ENCODE measurements at regions not wholly inside any gene's neighbourhood (a gene's known extent, or its start where the extent isn't known, plus 50 kb on each side); places are given as distances from the start of the nearest gene placed in this dataset.

GRCh38 chr6:95099410-95099809 is 477.9 kb upstream of the MANEA start:
- DNase-seq (ENCODE audit: low read depth in 1 of 2, low spot score in 2 of 2) (no peak), FAIRE-seq (no peak)
- H3K18ac ChIP-seq (ENCODE audit: extremely low read depth, low read length): no peak overlapping the region
- no peak overlapping the region for H3K23ac ChIP-seq (ENCODE audit: insufficient read length)
- H2BK120ac ChIP-seq (replicated peaks; ENCODE audit: low read depth, low read length): no peak overlapping the region
- CTCF ChIA-PET (ENCODE audit: partially characterized antibody): interaction anchor here (2.2 kb wide), 1 partner anchor 8 kb away, joined by 8 read pairs; no protein-coding TSS in a partner anchor
- no peaks in the 10 kb centered on the region for H3K27me3 ChIP-seq (replicated peaks in 1 of 4; ENCODE audit: control insufficient read depth in 3 of 4, extremely low read depth in 1 of 4, insufficient read depth in 3 of 4, low read length in 3 of 4)
- TF ChIP-seq E2F6 (IDR thresholded peaks at IDR 0.05) (no peak), USF2 (IDR thresholded peaks at IDR 0.05; ENCODE audit: low read length) (no peak), SAP30 (IDR thresholded peaks at IDR 0.05; ENCODE audit: insufficient read depth, insufficient replicate concordance, low read length) (no peak), SIX5 (IDR thresholded peaks at IDR 0.05; ENCODE audit: low read depth, low read length) (no peak), SUZ12 (IDR thresholded peaks at IDR 0.05; ENCODE audit: low read length) (no peak), RAD21 (IDR thresholded peaks at IDR 0.05 in 1 of 2, conservative IDR thresholded peaks at IDR 0.05 in 1 of 2; ENCODE audit: low read depth in 2 of 2, low read length in 2 of 2) (no peak), POU5F1 (IDR thresholded peaks at IDR 0.05; ENCODE audit: low read depth, low read length) (no peak), GTF2F1 (IDR thresholded peaks at IDR 0.05; ENCODE audit: borderline replicate concordance, low read depth, low read length) (no peak), TEAD4 (IDR thresholded peaks at IDR 0.05; ENCODE audit: low read depth, low read length) (no peak), EGR1 (IDR thresholded peaks at IDR 0.05; ENCODE audit: borderline replicate concordance, low read depth, low read length) (no peak), RBBP5 (IDR thresholded peaks at IDR 0.05; ENCODE audit: borderline replicate concordance, low read depth, low read length) (no peak), MAFK (IDR thresholded peaks at IDR 0.05; ENCODE audit: low read depth, low read length) (no peak), SP4 (IDR thresholded peaks at IDR 0.05; ENCODE audit: low read length) (no peak), CHD1 (IDR thresholded peaks at IDR 0.05; ENCODE audit: low read depth, low read length) (no peak)
- H4K91ac ChIP-seq (replicated peaks; ENCODE audit: insufficient read length, low read length): no peak overlapping the region
- no peaks in the 10 kb centered on the region for H3K4me1 ChIP-seq (replicated peaks in 1 of 4; ENCODE audit: control insufficient read depth in 3 of 4, insufficient read depth in 4 of 4, low read length in 3 of 4)
- no peak overlapping the region for H2AFZ ChIP-seq (ENCODE audit: low read length)
- H3K14ac ChIP-seq (ENCODE audit: insufficient read length): no peak overlapping the region
- no peak overlapping the region for H2BK12ac ChIP-seq (ENCODE audit: low read depth, low read length)
- POLR2A ChIA-PET (ENCODE audit: partially characterized antibody): no interaction called here
- 91% methylated on average over 1 of the region's 1 CpG; no CpG with 5 or more reads in 1 of the 2 experiments for WGBS, 2 experiments (ENCODE audit: extremely low coverage in 1 of 2, insufficient coverage in 1 of 2, insufficient read length in 1 of 2, insufficient replicate concordance in 2 of 2, low coverage in 1 of 2, low lambda C conversion rate in 2 of 2, missing lambda C conversion rate in 1 of 2)
- H2BK5ac ChIP-seq (ENCODE audit: low read depth, low read length): no peak overlapping the region
- no peak overlapping the region for H3K4me3 ChIP-seq (ENCODE audit: extremely low read depth in 1 of 4, insufficient read depth in 2 of 4, low read depth in 3 of 4, low read length in 4 of 4)
- H3K56ac ChIP-seq (replicated peaks; ENCODE audit: insufficient read length, low read depth, low read length): no peak overlapping the region
- H3K9ac ChIP-seq (replicated peaks in 1 of 4; ENCODE audit: extremely low read depth in 1 of 4, low read depth in 3 of 4, low read length in 3 of 4): no peak overlapping the region
- H3K9me3 ChIP-seq (ENCODE audit: insufficient read depth in 2 of 2, low read depth in 1 of 2, low read length in 1 of 2): no peaks in the 10 kb centered on the region
- no peak overlapping the region for H2BK20ac ChIP-seq (ENCODE audit: low read length)
- no peaks in the 10 kb centered on the region for H3K36me3 ChIP-seq (ENCODE audit: control insufficient read depth in 2 of 4, insufficient read depth in 4 of 4, low read length in 3 of 4)
- H4K5ac ChIP-seq (ENCODE audit: insufficient read length, low read depth, low read length): no peak overlapping the region
- no peaks in the 10 kb centered on the region for H3K79me2 ChIP-seq (ENCODE audit: control insufficient read depth in 1 of 2, insufficient read depth in 2 of 2, low read length in 2 of 2)
- H3K4me2 ChIP-seq (ENCODE audit: insufficient read depth in 1 of 2, low read depth in 2 of 2, low read length in 2 of 2): no peak overlapping the region
- H3K4ac ChIP-seq (replicated peaks; ENCODE audit: insufficient read length, low read depth, low read length): no peak overlapping the region
- no peaks in the 10 kb centered on the region for H3K79me1 ChIP-seq (ENCODE audit: low read depth, low read length)
- no peaks in the 10 kb centered on the region for H4K20me1 ChIP-seq (replicated peaks in 1 of 2; ENCODE audit: control insufficient read depth in 1 of 2, insufficient read depth in 2 of 2, low read length in 2 of 2)
- no peaks in the 10 kb centered on the region for H3K23me2 ChIP-seq (ENCODE audit: low read depth, low read length)
- no peak overlapping the region for H2BK15ac ChIP-seq (ENCODE audit: low read length)
- no peak overlapping the region for H4K8ac ChIP-seq (ENCODE audit: extremely low read depth, insufficient read depth, low read length)
- H3K27ac ChIP-seq (ENCODE audit: low read depth, low read length): no peak overlapping the region
- H2AK5ac ChIP-seq (ENCODE audit: low read depth, low read length): no peak overlapping the region
